GM21786 (cell line): ENCODE measurements at regions not wholly inside any gene's neighbourhood (a gene's known extent, or its start where the extent isn't known, plus 50 kb on each side); places are given as distances from the start of the nearest gene placed in this dataset.

Experiments used
- ATAC-seq: cut with Tn5 transposase; IDR thresholded peaks from one replicate; pipeline ENCODE4 v1.9.1; 2021; ENCODE audit not compliant: unreplicated experiment

- no peak for ATAC-seq
Observed at GRCh38 chr7:110600956-110601355, 490.0 kb upstream of the LRRN3 start.

GRCh38 chr7:110601710-110602109 is 489.2 kb upstream of the LRRN3 start:
- ATAC-seq = no peak

- no peak for ATAC-seq
Observed at GRCh38 chr7:110604206-110604605, 486.7 kb upstream of the LRRN3 start.

GRCh38 chr7:110604885-110605284 is 486.0 kb upstream of the LRRN3 start:
- ATAC-seq = no peak

GRCh38 chr7:110607050-110607857 is 483.7 kb upstream of the LRRN3 start:
- no peak for ATAC-seq

- no peak for ATAC-seq
Observed at GRCh38 chr7:110609336-110609735, 481.6 kb upstream of the LRRN3 start.

GRCh38 chr7:110612680-110613079 is 478.2 kb upstream of the LRRN3 start:
- no peak for ATAC-seq
